Kidney tubule cell (primary cell): ENCODE measurements at regions not wholly inside any gene's neighbourhood (a gene's known extent, or its start where the extent isn't known, plus 50 kb on each side); places are given as distances from the start of the nearest gene placed in this dataset.
A peak's percentile ranks its signal among the peaks of the same experiment; 100 is the strongest.

ENCODE experiments used
- DNase-seq: peaks from one replicate; pipeline ENCODE4 v3.0.0-alpha.2; 2018; ENCODE audit warnings: low spot score

GRCh38 chr9:106707738-106708474 lies 155.1 kb upstream of the ZNF462 start:
- DNase-seq, result no peak

GRCh38 chr9:106708475-106709146 lies 154.4 kb upstream of the ZNF462 start:
- no peak for DNase-seq

DNA sequence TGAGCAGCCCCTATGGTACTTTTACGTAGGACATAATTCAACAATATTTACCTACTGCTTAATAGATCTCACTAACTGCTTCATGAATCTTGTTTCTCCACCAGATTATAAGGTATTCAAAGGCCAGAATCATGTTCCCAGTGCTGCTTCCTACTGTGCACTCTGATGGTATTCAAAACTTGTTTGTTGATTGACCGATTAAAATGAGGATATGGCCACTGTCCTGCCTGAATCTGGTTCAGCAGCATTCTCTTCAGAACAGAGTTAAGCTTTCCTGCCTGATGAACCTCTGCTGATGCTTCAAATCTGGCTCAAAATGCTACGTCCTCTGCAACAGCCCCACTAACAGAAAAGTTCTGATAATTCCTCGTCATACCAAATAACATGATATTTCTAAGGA lies 150.7 kb upstream of the ZNF462 start:
- DNase-seq, result no peak

GRCh38 chr9:106713206-106713605 lies 149.8 kb upstream of the ZNF462 start:
- no peak for DNase-seq

DNA sequence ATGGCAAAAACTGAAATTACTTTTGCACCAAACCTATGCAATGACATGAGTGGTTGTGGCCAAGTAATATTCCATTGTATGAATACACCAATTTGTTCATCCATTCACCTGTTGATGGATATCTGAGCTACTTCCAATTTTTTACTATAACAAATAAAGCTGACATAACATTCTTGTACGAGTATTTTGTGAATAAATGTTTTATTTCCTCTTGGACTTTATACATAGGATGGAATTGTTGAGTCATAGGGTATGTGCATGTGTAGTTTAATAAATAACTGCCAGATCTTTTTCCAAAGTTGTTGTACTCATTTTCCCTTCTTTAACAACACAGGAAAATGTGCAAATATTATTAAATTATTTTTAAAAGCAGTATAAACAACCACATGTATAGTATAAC lies 146.1 kb upstream of the ZNF462 start:
- peak; percentile 57 for DNase-seq

DNA sequence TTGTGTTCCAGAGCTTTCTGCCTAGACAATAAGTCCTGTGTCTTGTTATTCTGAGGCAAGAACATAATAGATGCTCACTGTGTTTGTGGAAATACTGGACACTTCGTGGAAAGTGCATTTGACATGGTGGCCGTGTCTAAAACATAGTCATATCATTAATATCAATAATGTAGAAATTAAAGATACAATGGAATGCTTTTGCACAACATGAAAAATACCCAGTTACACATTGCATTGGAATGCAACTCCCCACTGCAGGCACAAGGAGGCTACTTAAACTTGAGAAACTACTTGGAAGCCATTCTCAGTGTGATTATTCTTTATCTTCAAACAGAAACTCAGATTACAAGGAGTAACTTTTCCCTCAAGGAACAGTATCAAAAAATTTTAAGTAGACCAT lies 145.3 kb upstream of the ZNF462 start:
- peak; percentile 77 for DNase-seq

DNA sequence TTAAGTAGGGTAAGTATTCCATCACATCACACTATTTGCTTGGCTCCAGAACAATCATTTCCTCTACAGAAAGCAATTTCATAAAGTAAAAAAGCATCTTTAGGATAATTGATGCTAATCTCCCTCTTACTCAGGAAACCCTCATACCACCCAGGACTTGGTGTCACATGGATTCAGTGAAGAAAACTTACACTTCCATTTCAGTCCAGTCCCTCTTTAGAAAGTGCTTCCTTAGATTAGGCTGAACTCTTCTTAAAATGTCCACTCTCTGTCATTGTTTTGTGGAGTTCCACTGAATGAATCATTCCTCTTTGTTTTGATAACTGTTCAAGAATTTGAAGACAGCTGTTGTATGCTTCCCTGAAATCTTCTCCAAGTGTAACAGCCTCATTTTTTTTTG lies 144.0 kb upstream of the ZNF462 start:
- peak; percentile 68 for DNase-seq

DNA sequence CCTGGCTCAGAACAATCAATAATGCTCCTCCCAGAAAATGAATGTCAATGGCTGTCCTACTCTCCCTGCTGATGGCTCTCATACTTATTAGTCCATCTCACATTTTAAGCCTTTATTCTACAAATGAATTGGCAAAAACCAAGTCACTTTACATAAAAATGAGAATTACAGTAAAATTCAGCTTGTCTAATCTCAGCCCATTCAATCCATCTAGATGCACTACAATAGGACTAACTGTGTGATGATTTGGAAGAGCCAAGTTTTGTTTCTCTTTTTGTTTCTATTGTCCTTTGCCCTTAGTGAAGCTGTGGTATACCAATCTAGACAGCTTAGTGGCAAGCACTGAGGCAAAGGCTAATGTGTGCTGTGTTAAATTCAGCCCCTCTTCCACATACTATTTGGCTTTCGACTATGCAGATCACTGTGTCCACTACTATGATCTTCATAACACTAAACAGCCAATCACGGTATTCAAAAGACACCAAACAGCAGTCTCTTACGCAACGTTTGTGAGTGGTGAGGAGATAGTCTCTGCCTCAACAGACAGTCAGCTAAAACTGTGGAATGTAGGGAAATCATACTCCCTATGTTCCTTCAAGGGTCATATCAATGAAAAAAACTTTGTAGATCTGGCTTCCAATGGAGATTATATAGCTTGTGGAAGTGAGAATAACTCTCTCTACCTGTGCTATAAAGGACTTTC lies 140.8 kb upstream of the ZNF462 start:
- DNase-seq, result no peak

DNA sequence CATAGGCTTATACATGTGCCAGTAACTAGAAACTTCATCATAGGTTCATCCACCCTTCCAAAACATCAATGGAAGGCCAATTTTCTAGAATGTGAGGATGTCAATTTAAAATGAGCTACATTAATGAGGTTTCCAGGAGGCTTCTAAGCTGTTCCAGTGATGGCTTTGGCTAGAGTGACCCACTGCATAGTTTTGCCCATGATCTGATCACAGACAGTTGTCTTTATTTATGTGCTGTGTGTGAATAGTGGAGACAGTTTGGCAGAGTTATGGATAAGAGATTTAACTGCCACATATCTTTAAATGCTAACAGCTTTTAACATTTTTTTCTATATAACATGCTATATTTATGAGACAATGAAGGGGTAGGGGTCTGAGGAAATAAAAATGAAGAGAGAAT lies 139.0 kb upstream of the ZNF462 start:
- no peak for DNase-seq

- DNase-seq, result no peak
These were observed 138.4 kb upstream of the ZNF462 start for GRCh38 chr9:106724566-106724965.

DNA sequence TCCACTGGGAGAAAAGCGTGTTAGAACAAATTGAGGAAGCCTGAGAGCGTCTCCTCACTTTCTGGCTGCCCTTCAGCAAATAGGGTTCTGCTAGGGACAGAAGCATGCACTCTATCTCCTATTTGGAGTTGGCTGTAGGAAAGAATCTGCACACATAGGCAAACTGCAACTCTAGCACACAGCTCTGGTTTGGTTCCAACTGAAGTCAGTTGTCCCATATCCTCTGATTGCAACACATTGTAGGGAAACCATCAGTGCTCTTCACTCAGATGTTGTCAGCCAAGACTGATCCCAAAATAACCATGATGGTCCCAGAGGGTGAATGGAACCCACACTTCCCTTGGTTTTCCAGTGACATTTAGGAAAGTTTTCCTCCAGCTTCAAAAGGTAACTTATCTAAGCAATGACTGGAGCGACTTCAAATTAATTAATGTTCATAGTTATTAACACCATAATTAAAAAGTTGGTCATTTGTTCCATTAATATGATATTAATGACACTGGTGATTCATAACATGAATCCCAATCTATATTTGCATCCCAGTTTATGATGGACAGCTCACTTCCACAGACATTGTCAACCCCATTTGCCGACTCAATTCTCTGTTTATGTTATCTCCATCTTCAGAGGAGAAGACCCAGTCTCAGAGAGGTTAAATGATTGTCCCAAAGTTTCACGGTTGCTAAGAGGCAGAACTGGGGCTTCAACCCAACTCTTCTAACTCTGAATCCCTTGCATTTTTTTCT lies 136.7 kb upstream of the ZNF462 start:
- no peak for DNase-seq

GRCh38 chr9:106727969-106728368 lies 135.0 kb upstream of the ZNF462 start:
- no peak for DNase-seq

DNA sequence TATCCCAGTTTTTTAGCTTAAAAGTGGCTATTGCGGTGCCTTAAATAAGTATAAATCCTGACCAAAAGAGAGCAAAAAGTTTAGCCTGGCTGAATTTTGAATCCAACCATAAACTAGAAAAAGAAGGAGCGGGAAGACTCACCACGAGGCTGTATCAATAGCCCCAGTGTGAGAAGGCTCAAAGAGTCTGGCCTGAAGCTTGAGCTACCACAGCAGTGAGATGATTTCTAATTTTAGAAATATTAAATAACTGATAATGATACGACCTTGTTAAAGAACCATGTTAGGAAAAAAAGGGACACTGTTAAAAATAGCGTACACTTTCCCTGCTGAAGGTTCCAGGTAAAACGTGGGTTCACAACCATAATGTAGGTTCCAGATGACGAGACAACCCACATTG lies 134.1 kb upstream of the ZNF462 start:
- DNase-seq, result no peak

- DNase-seq, result no peak
These were observed 131.1 kb upstream of the ZNF462 start for GRCh38 chr9:106731910-106732309.

DNA sequence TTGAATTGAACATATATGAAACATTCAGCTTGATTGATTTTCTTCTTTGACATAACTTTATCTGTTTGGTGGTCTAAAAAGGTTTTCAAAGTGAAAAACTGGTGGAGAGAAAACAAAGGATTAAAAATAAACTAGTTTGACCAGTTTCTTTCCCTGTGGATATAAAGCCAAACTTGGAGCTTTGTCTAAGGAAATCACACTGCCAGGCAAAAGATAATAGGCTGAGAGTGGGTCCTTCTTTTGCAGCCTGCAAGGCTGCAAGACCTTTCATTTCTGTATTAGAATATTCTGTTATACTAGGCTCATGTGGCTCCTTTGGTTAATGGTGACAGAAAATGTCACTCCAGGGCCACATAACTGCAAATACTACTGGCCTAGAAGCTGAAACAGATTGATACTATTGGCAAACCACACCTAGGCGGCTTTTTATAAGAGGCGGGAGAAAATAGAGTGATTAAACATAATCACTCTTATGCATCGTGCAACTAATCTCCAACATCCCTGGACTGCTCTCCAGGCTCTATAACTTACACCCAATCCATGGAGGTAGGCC lies 129.1 kb upstream of the ZNF462 start:
- DNase-seq, result no peak

- DNase-seq, result no peak
These were observed 125.5 kb upstream of the ZNF462 start for GRCh38 chr9:106737516-106737915.

GRCh38 chr9:106738109-106738508 lies 124.9 kb upstream of the ZNF462 start:
- no peak for DNase-seq

- DNase-seq, result peak; percentile 12
These were observed 117.5 kb upstream of the ZNF462 start for GRCh38 chr9:106745457-106745856.

- DNase-seq, result peak; percentile 39
These were observed 117.1 kb upstream of the ZNF462 start for GRCh38 chr9:106745876-106746275.

- no peak for DNase-seq
These were observed 111.3 kb upstream of the ZNF462 start for GRCh38 chr9:106751681-106752080.

DNA sequence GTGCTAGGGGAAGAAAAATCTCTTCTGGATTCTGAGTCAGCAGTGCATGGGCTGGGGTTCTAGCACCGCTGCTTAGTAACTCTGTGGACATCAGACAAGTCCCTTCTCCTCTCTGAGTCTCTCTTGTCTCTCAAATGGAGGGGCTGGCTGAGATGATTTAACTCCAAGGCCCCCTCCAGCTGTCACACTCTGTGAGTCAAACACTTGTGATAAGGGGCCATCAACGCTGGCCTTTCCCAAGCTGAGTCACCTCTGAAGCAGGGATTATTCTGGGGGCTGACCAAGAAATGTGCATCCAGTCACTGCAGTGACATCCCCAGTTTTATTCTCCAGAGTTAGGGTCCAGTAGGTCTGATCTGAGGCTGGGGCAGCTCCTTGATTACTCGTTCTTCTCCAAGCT lies 110.4 kb upstream of the ZNF462 start:
- DNase-seq, result peak; percentile 59

DNA sequence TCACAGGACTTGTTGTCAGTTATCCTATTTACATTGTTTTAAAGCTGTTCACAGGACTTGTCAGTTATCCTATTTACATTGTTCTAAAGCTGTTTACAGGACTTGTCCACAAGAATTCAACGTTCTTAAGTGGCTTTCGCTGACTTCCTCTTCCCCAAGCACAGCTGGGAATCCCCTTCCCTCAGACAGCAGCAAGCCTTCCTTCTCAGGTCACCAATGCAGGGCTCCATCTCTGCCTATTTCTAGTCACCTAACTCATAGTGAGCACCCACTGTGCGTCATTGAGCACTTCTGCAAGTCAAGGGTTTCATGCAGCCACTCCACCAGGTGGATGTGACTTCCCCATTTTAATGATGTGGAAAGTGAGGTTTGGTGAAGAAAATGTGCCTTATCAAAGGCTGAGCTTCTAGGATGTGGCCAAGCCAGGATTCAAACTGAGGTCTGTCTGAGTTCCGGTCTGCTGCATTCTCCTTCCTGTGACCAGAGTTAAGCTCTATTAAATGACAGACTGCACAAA lies 109.8 kb upstream of the ZNF462 start:
- DNase-seq, result peak; percentile 71
